HepG2 (cell line): ENCODE measurements at regions not wholly inside any gene's neighbourhood (a gene's known extent, or its start where the extent isn't known, plus 50 kb on each side); places are given as distances from the start of the nearest gene placed in this dataset.

Experiments used
- ATAC-seq: fragments of 200-7000 bp; cut with Tn5 transposase; 3 replicates; pipeline ENCODE4 v1.9.1; 2020; ENCODE audit warnings: mild to moderate bottlenecking, moderate library complexity
- BruUV-seq: library from RNA; stranded (reverse); fragments of 400-500 nt; replicated peaks from 2 replicates; lab custom pipeline; 2021; lab: Mats Ljungman, UMichigan
- CTCF ChIA-PET: fragments of 300-600 bp; formaldehyde crosslinking; extraction: SDS; loops from one replicate; lab custom pipeline; 2021; ENCODE audit warnings: low total read pairs, inconsistent platforms, low intra/inter-chr PET ratio; lab: Yijun Ruan, JAX
- POLR2A ChIA-PET: fragments of 350-600 bp; sonication (Branson Sonifier 250); formaldehyde crosslinking; loops from one replicate; lab custom pipeline; 2020; ENCODE audit warnings: antibody characterized with exemption, inconsistent platforms; lab: Yijun Ruan, JAX
- DNase-seq: peaks from one replicate; pipeline ENCODE4 v3.0.0-alpha.2; 2015; ENCODE audit warnings: low spot score
- FAIRE-seq: peaks from 3 replicates; lab custom pipeline; 2011; peaks lifted over from hg19 to GRCh38; lab: Jason Lieb, UNC
- H2AFZ ChIP-seq: one replicate; pipeline ENCODE4 v1.6.1; 2011; ENCODE audit warnings: low read length, inconsistent platforms
- H3K27ac ChIP-seq: fragments of 300-600 bp; 3 replicates; pipeline ENCODE4 v1.8.0; 2011; ENCODE audit warnings: mixed run types, mild to moderate bottlenecking, mixed read lengths, low read length, inconsistent platforms; ENCODE audit not compliant: insufficient read depth; ENCODE audit errors: extremely low read length
- H3K27me3 ChIP-seq, 2 experiments: fragments of 200-600 bp in 1 of 2; 2 replicates in 1 of 2; 3 replicates in 1 of 2; pipeline versions ENCODE4 v1.6.0 to v1.8.0; 2011; ENCODE audit warnings: low read length in 2 of 2, mild to moderate bottlenecking in 2 of 2, moderate library complexity in 2 of 2, inconsistent platforms in 1 of 2; ENCODE audit not compliant: insufficient read depth in 2 of 2, control insufficient read depth in 1 of 2
- H3K36me3 ChIP-seq, 2 experiments: fragments of 200-600 bp in 1 of 2; replicated peaks in 1 of 2; 2 replicates in 1 of 2; 3 replicates in 1 of 2; pipeline versions ENCODE4 v1.5.1 to v1.8.0; 2011; ENCODE audit warnings: low read length in 2 of 2, inconsistent platforms in 1 of 2; ENCODE audit not compliant: insufficient read depth in 2 of 2, control insufficient read depth in 1 of 2
- H3K4me1 ChIP-seq: 2 replicates; pipeline ENCODE4 v1.5.1; 2012; ENCODE audit warnings: low read length, inconsistent platforms; ENCODE audit not compliant: insufficient read depth
- H3K4me2 ChIP-seq: 2 replicates; pipeline ENCODE4 v1.6.0; 2011; ENCODE audit warnings: low read depth, low read length, inconsistent platforms
- H3K4me3 ChIP-seq, 3 experiments: fragments of 200-600 bp in 1 of 3; sonication (generic), shearing (Covaris generic) in 1 of 3; replicated peaks in 1 of 3; 2 replicates each; pipeline ENCODE4 v1.5.1; 2011 to 2016; ENCODE audit warnings: low read length in 3 of 3, inconsistent platforms in 2 of 3, low read depth in 2 of 3, mild to moderate bottlenecking in 2 of 3, control low read depth in 1 of 3, mixed read lengths in 1 of 3; ENCODE audit not compliant: insufficient read depth in 1 of 3
- H3K79me2 ChIP-seq: one replicate; pipeline ENCODE4 v1.6.1; 2011; ENCODE audit warnings: low read length, inconsistent platforms; ENCODE audit not compliant: insufficient read depth
- H3K9ac ChIP-seq: 2 replicates; pipeline ENCODE4 v1.6.0; 2011; ENCODE audit warnings: mild to moderate bottlenecking, low read depth, low read length, inconsistent platforms; ENCODE audit not compliant: insufficient read depth
- H3K9me3 ChIP-seq: 2 replicates; pipeline ENCODE4 v1.5.1; 2012; ENCODE audit warnings: mild to moderate bottlenecking, low read length
- H4K20me1 ChIP-seq: 2 replicates; pipeline ENCODE4 v1.6.0; 2011; ENCODE audit warnings: inconsistent platforms, mild to moderate bottlenecking, low read length, moderate library complexity; ENCODE audit not compliant: insufficient read depth
- AKAP8 ChIP-seq: sonication (generic); formaldehyde crosslinking; IDR thresholded peaks from 2 replicates; pipeline ENCODE4 v1.5.1; 2020; ENCODE audit warnings: mild to moderate bottlenecking, missing genetic modification reagents
- CC2D1A ChIP-seq: sonication (generic); formaldehyde crosslinking; IDR thresholded peaks from 2 replicates; pipeline ENCODE4 v1.8.1; 2023; ENCODE audit warnings: mild to moderate bottlenecking, missing genetic modification reagents
- GABPB1 ChIP-seq: IDR thresholded peaks from 2 replicates; pipeline ENCODE4 v1.6.1; 2016; ENCODE audit warnings: mild to moderate bottlenecking, missing genetic modification reagents, moderate library complexity, missing compliant biosample characterization
- KLF13 ChIP-seq: sonication (generic); formaldehyde crosslinking; IDR thresholded peaks from 2 replicates; pipeline ENCODE4 v1.4.0; 2020; ENCODE audit warnings: mild to moderate bottlenecking, missing genetic modification reagents
- REL ChIP-seq: sonication (generic); formaldehyde crosslinking; conservative IDR thresholded peaks from 2 replicates; pipeline ENCODE4 v1.8.0; 2022; ENCODE audit warnings: mild to moderate bottlenecking, missing genetic modification reagents, moderate library complexity
- REXO4 ChIP-seq: sonication (generic); formaldehyde crosslinking; IDR thresholded peaks from 2 replicates; pipeline ENCODE4 v1.8.0; 2022; ENCODE audit warnings: missing genetic modification reagents, mild to moderate bottlenecking, borderline replicate concordance
- SRSF9 ChIP-seq: fragments of 200-400 bp; formaldehyde crosslinking; IDR thresholded peaks from 2 replicates; pipeline ENCODE4 v1.6.1; 2018; ENCODE audit warnings: borderline replicate concordance, mild to moderate bottlenecking, low read depth, low read length; ENCODE audit not compliant: insufficient read depth, poor library complexity, severe bottlenecking
- ZNF251 ChIP-seq: sonication (generic); formaldehyde crosslinking; IDR thresholded peaks from 2 replicates; pipeline ENCODE4 v1.9.0; 2021; ENCODE audit warnings: mild to moderate bottlenecking, missing genetic modification reagents
- ZNF589 ChIP-seq: sonication (generic); formaldehyde crosslinking; conservative IDR thresholded peaks from 2 replicates; pipeline ENCODE4 v1.8.0; 2022; ENCODE audit warnings: mild to moderate bottlenecking, moderate library complexity, missing genetic modification reagents
- WGBS: methylation state at CpG from one replicate; pipeline ENCODE4 v1.1.6; 2017; ENCODE audit warnings: low lambda C conversion rate; 5-methylcytosine and 5-hydroxymethylcytosine counted together
- in situ Hi-C: cut with HindIII; loops from 2 replicates; pipeline ENCODE4 v1.10.0; 2017; ENCODE audit warnings: low pct_unique_long_range_greater_than_20kb; ENCODE audit not compliant: extremely low pct_ligation_motif_present
- intact Hi-C: fragments of 100-400 bp; cut with micrococcal nuclease; formaldehyde crosslinking; loops from one replicate; pipeline ENCODE4 v1.10.0; 2022; ENCODE audit not compliant: unreplicated experiment
- TF ChIP-seq, protein P1 (sequence below): sonication (generic); formaldehyde crosslinking; IDR thresholded peaks from 2 replicates; pipeline ENCODE4 v1.4.0; 2020; ENCODE audit warnings: missing genetic modification reagents, mild to moderate bottlenecking, borderline replicate concordance
- TF ChIP-seq, protein P2 (sequence below): sonication (generic); formaldehyde crosslinking; conservative IDR thresholded peaks from 2 replicates; pipeline ENCODE4 v1.5.0; 2020; ENCODE audit warnings: missing genetic modification reagents
- TF ChIP-seq, protein P3 (sequence below): sonication (generic); formaldehyde crosslinking; IDR thresholded peaks from 2 replicates; pipeline ENCODE4 v1.8.1; 2023; ENCODE audit warnings: mild to moderate bottlenecking, inconsistent platforms, moderate library complexity, missing genetic modification reagents, borderline replicate concordance
- TF ChIP-seq, protein P4 (sequence below): sonication (generic); formaldehyde crosslinking; IDR thresholded peaks from 2 replicates; pipeline ENCODE4 v1.4.0; 2020; ENCODE audit warnings: missing genetic modification reagents

DNA sequence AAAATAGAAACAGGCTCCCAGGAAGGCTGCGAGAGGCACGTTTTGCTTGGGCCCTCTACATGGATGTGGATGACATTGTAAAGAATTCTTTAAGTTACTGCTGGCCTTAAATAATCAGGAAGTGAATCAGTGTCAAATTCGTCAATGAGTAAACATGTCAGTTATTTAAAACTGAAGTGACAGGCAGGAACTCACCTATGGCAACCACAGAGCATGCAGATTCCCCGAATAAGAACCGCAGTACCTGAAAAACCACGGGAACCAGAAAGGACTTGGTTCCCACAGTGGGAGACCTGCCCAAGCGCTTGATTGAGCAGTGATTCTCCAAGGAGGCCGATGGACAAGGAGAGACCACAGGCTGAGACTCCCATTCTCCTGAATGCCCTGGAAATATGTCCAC is 351.2 kb upstream of the AKR1E2 start:
- Histone ChIP-seq H3K4me3 (no peak overlapping the region), H3K4me1 (no peaks in the 10 kb centered on the region), H3K9ac (no peak overlapping the region), H4K20me1 (no peaks in the 10 kb centered on the region), H3K9me3 (no peaks in the 10 kb centered on the region), H2AFZ (no peak overlapping the region), H3K27me3 (peaks cover 0 to 7% of the 10 kb centered on the region in 2 experiments; a peak in 1 of 5 replicates), H3K27ac (no peak overlapping the region), H3K4me2 (no peak overlapping the region), H3K79me2 (no peaks in the 10 kb centered on the region), H3K36me3 (no peaks in the 10 kb centered on the region)
- no peak for TF ChIP-seq REL
- no peak for TF ChIP-seq GABPB1 (CRISPR knock-in tag)
- TF ChIP-seq SRSF9: no peak
- TF ChIP-seq, protein P1, sequence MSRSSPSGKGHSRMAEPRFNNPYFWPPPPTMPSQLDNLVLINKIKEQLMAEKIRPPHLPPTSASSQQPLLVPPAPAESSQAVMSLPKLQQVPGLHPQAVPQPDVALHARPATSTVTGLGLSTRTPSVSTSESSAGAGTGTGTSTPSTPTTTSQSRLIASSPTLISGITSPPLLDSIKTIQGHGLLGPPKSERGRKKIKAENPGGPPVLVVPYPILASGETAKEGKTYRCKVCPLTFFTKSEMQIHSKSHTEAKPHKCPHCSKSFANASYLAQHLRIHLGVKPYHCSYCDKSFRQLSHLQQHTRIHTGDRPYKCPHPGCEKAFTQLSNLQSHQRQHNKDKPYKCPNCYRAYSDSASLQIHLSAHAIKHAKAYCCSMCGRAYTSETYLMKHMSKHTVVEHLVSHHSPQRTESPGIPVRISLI (CRISPR knock-in tag): no peak
- TF ChIP-seq ZNF251: no peak
- TF ChIP-seq, protein P2, sequence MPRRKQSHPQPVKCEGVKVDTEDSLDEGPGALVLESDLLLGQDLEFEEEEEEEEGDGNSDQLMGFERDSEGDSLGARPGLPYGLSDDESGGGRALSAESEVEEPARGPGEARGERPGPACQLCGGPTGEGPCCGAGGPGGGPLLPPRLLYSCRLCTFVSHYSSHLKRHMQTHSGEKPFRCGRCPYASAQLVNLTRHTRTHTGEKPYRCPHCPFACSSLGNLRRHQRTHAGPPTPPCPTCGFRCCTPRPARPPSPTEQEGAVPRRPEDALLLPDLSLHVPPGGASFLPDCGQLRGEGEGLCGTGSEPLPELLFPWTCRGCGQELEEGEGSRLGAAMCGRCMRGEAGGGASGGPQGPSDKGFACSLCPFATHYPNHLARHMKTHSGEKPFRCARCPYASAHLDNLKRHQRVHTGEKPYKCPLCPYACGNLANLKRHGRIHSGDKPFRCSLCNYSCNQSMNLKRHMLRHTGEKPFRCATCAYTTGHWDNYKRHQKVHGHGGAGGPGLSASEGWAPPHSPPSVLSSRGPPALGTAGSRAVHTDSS (CRISPR knock-in tag): no peak
- no peak for TF ChIP-seq ZNF589 (CRISPR knock-in tag)
- TF ChIP-seq, protein P3, sequence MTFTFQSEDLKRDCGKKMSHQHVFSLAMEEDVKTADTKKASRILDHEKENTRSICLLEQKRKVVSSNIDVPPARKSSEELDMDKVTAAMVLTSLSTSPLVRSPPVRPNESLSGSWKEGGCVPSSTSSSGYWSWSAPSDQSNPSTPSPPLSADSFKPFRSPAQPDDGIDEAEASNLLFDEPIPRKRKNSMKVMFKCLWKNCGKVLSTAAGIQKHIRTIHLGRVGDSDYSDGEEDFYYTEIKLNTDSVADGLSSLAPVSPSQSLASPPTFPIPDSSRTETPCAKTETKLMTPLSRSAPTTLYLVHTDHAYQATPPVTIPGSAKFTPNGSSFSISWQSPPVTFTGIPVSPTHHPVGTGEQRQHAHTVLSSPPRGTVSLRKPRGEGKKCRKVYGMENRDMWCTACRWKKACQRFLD (CRISPR knock-in tag): no peak
- TF ChIP-seq AKAP8: no peak
- no peak for TF ChIP-seq REXO4 (CRISPR knock-in tag)
- TF ChIP-seq KLF13 (CRISPR knock-in tag): no peak
- no peak for TF ChIP-seq CC2D1A
- TF ChIP-seq, protein P4, sequence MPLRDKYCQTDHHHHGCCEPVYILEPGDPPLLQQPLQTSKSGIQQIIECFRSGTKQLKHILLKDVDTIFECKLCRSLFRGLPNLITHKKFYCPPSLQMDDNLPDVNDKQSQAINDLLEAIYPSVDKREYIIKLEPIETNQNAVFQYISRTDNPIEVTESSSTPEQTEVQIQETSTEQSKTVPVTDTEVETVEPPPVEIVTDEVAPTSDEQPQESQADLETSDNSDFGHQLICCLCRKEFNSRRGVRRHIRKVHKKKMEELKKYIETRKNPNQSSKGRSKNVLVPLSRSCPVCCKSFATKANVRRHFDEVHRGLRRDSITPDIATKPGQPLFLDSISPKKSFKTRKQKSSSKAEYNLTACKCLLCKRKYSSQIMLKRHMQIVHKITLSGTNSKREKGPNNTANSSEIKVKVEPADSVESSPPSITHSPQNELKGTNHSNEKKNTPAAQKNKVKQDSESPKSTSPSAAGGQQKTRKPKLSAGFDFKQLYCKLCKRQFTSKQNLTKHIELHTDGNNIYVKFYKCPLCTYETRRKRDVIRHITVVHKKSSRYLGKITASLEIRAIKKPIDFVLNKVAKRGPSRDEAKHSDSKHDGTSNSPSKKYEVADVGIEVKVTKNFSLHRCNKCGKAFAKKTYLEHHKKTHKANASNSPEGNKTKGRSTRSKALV (CRISPR knock-in tag): no peak
- intact Hi-C loops: no loop called here
- ATAC-seq (no peak), DNase-seq (no peak), FAIRE-seq (no peak)
- WGBS: 8% methylated on average over 8 of the region's 8 CpGs
- ChIA-PET CTCF (no interaction called here), POLR2A (no interaction called here)
- no TSS peak for BruUV-seq
- in situ Hi-C loops: no loop called here
